H9 (cell line): ENCODE measurements at regions not wholly inside any gene's neighbourhood (a gene's known extent, or its start where the extent isn't known, plus 50 kb on each side); places are given as distances from the start of the nearest gene placed in this dataset.
"Not testable (repeated sequence)": the region's sequence is repeated elsewhere in the genome, so short reads cannot be mapped to it uniquely, and the experiment has no call there.

Source experiments
- DNase-seq: peaks from one replicate; pipeline ENCODE4 v3.0.0-alpha.2; 2017
- H2AFZ ChIP-seq: one replicate; pipeline ENCODE4 v1.6.1; 2013; ENCODE audit warnings: mild to moderate bottlenecking, low read length, control low read depth, moderate library complexity
- H2AK5ac ChIP-seq: 2 replicates; pipeline ENCODE4 v1.6.1; 2013; ENCODE audit warnings: low read length, control low read depth, mixed read lengths; ENCODE audit not compliant: insufficient read length
- H2BK120ac ChIP-seq: one replicate; pipeline ENCODE4 v1.6.1; 2013; ENCODE audit warnings: low read depth, mild to moderate bottlenecking, low read length, control low read depth, inconsistent platforms; ENCODE audit not compliant: poor library complexity, severe bottlenecking
- H2BK12ac ChIP-seq: 2 replicates; pipeline ENCODE4 v1.6.1; 2013; ENCODE audit warnings: low read length, control low read depth, mixed read lengths, low read depth; ENCODE audit not compliant: insufficient read length
- H2BK15ac ChIP-seq: 2 replicates; pipeline ENCODE4 v1.6.1; 2013; ENCODE audit warnings: low read depth, low read length, control low read depth
- H2BK20ac ChIP-seq: one replicate; pipeline ENCODE4 v1.6.1; 2013; ENCODE audit warnings: low read depth, mild to moderate bottlenecking, low read length, control low read depth, inconsistent platforms; ENCODE audit not compliant: poor library complexity, severe bottlenecking
- H2BK5ac ChIP-seq: 2 replicates; pipeline ENCODE4 v1.6.1; 2013; ENCODE audit warnings: low read length, control low read depth, mixed read lengths; ENCODE audit not compliant: insufficient read length
- H3K14ac ChIP-seq: 2 replicates; pipeline ENCODE4 v1.6.1; 2013; ENCODE audit warnings: low read length, control low read depth; ENCODE audit not compliant: insufficient read depth
- H3K18ac ChIP-seq: 2 replicates; pipeline ENCODE4 v1.6.1; 2013; ENCODE audit warnings: low read depth, mild to moderate bottlenecking, mixed read lengths, low read length, control low read depth; ENCODE audit not compliant: insufficient read length
- H3K23ac ChIP-seq: 2 replicates; pipeline ENCODE4 v1.6.1; 2013; ENCODE audit warnings: low read length, control low read depth, mixed read lengths, low read depth; ENCODE audit not compliant: insufficient read length
- H3K23me2 ChIP-seq: 2 replicates; pipeline ENCODE4 v1.6.1; 2013; ENCODE audit warnings: low read depth, mild to moderate bottlenecking, mixed read lengths, low read length, control low read depth; ENCODE audit not compliant: insufficient read length, poor library complexity, severe bottlenecking
- H3K27ac ChIP-seq: 2 replicates; pipeline ENCODE4 v1.5.1; 2013; ENCODE audit warnings: low read length, control low read depth, mixed read lengths, low read depth; ENCODE audit not compliant: insufficient read length
- H3K27me3 ChIP-seq: 2 replicates; pipeline ENCODE4 v1.6.1; 2013; ENCODE audit warnings: low read length, control low read depth, inconsistent platforms; ENCODE audit not compliant: insufficient read depth
- H3K4ac ChIP-seq: 2 replicates; pipeline ENCODE4 v1.6.1; 2013; ENCODE audit warnings: low read depth, mild to moderate bottlenecking, control low read depth, inconsistent platforms, low read length, moderate library complexity
- H3K4me1 ChIP-seq: 2 replicates; pipeline ENCODE4 v1.6.1; 2013; ENCODE audit warnings: low read length, control low read depth, inconsistent platforms; ENCODE audit not compliant: insufficient read depth
- H3K4me2 ChIP-seq: 2 replicates; pipeline ENCODE4 v1.6.1; 2013; ENCODE audit warnings: low read length, control low read depth, mixed read lengths; ENCODE audit not compliant: insufficient read length, insufficient read depth
- H3K56ac ChIP-seq: 2 replicates; pipeline ENCODE4 v1.6.1; 2013; ENCODE audit warnings: low read depth, mild to moderate bottlenecking, mixed read lengths, low read length, control low read depth; ENCODE audit not compliant: insufficient read length
- H3K79me1 ChIP-seq: 2 replicates; pipeline ENCODE4 v1.6.1; 2013; ENCODE audit warnings: low read depth, mild to moderate bottlenecking, moderate library complexity, low read length, control low read depth, inconsistent platforms; ENCODE audit not compliant: insufficient read depth, poor library complexity, severe bottlenecking
- H3K79me2 ChIP-seq: 2 replicates; pipeline ENCODE4 v1.6.1; 2013; ENCODE audit warnings: low read length, control low read depth, inconsistent platforms; ENCODE audit not compliant: insufficient read depth
- H3K9ac ChIP-seq: 2 replicates; pipeline ENCODE4 v1.6.1; 2013; ENCODE audit warnings: low read length, control low read depth, mixed read lengths; ENCODE audit not compliant: insufficient read length; ENCODE audit errors: extremely low read depth
- H3K9me3 ChIP-seq: one replicate; pipeline ENCODE4 v1.6.1; 2013; ENCODE audit warnings: low read depth, low read length, inconsistent platforms; ENCODE audit not compliant: control insufficient read depth
- H3T11ph ChIP-seq: one replicate; pipeline ENCODE4 v1.6.1; 2013; ENCODE audit warnings: mild to moderate bottlenecking, low read length, control low read depth, inconsistent platforms
- H4K20me1 ChIP-seq: one replicate; pipeline ENCODE4 v1.6.1; 2013; ENCODE audit not compliant: control insufficient read depth, insufficient read length, insufficient read depth
- H4K5ac ChIP-seq: 2 replicates; pipeline ENCODE4 v1.6.1; 2013; ENCODE audit warnings: low read depth, mild to moderate bottlenecking, mixed read lengths, low read length, control low read depth; ENCODE audit not compliant: insufficient read length
- H4K8ac ChIP-seq: replicated peaks from 2 replicates; pipeline ENCODE4 v1.6.1; 2013; ENCODE audit warnings: low read length, control low read depth, mixed read lengths, low read depth; ENCODE audit not compliant: insufficient read length
- H4K91ac ChIP-seq: 2 replicates; pipeline ENCODE4 v1.6.1; 2013; ENCODE audit warnings: low read depth, mild to moderate bottlenecking, moderate library complexity, mixed read lengths, low read length, control low read depth; ENCODE audit not compliant: insufficient read length
- H3K27ac Mint-ChIP-seq, 3 experiments: 2 replicates in 2 of 3; 3 replicates in 1 of 3; pipeline ENCODE4 v1.8.0; 2020 to 2021; ENCODE audit warnings: mixed read lengths in 3 of 3, mild to moderate bottlenecking in 1 of 3, moderate library complexity in 1 of 3
- H3K27me3 Mint-ChIP-seq: 2 replicates; pipeline ENCODE4 v1.8.0; 2021; ENCODE audit warnings: low read depth, mild to moderate bottlenecking, moderate library complexity, mixed read lengths
- H3K36me3 Mint-ChIP-seq, 3 experiments: 2 replicates in 2 of 3; 3 replicates in 1 of 3; pipeline ENCODE4 v1.8.0; 2020 to 2021; ENCODE audit warnings: low read depth in 3 of 3, mixed read lengths in 3 of 3; ENCODE audit not compliant: insufficient read depth in 1 of 3
- H3K4me1 Mint-ChIP-seq, 2 experiments: 2 replicates each; pipeline ENCODE4 v1.8.0; 2020; ENCODE audit warnings: mixed read lengths in 2 of 2
- H3K4me3 Mint-ChIP-seq, 2 experiments: 2 replicates in 1 of 2; 3 replicates in 1 of 2; pipeline ENCODE4 v1.8.0; 2020 to 2021; ENCODE audit warnings: mild to moderate bottlenecking in 2 of 2, mixed read lengths in 2 of 2, moderate library complexity in 1 of 2
- H3K9me3 Mint-ChIP-seq, 2 experiments: 2 replicates in 1 of 2; 3 replicates in 1 of 2; pipeline ENCODE4 v1.8.0; 2020; ENCODE audit warnings: mild to moderate bottlenecking in 2 of 2, mixed read lengths in 2 of 2, moderate library complexity in 1 of 2
- WGBS: extraction: QIAGEN DNeasy Blood & Tissue Kit; methylation state at CpG from one replicate; pipeline ENCODE4 v1.1.7; 2013; ENCODE audit warnings: missing lambda C conversion rate, low lambda C conversion rate, mixed read lengths; ENCODE audit not compliant: insufficient read length; ENCODE audit errors: extremely low coverage; 5-methylcytosine and 5-hydroxymethylcytosine counted together

GRCh38 chr21:8998480-8998879 is 1522.9 kb upstream of the TPTE start:
- not testable (repeated sequence) for H4K91ac ChIP-seq, H3K79me1 ChIP-seq, H3K4me3 Mint-ChIP-seq, H4K5ac ChIP-seq, H3K27ac Mint-ChIP-seq, H2BK5ac ChIP-seq, H4K20me1 ChIP-seq, H3K4me2 ChIP-seq, H3K14ac ChIP-seq, H3K4ac ChIP-seq, H3K9ac ChIP-seq, H2BK12ac ChIP-seq, H3K27me3 ChIP-seq, H3K27ac ChIP-seq, H3K23ac ChIP-seq, H3K18ac ChIP-seq, H2BK15ac ChIP-seq, H2AK5ac ChIP-seq, H3K79me2 ChIP-seq, H2BK20ac ChIP-seq, H3K4me1 Mint-ChIP-seq, H3T11ph ChIP-seq, H3K27me3 Mint-ChIP-seq, DNase-seq, H4K8ac ChIP-seq, H2BK120ac ChIP-seq, H3K4me1 ChIP-seq, H3K23me2 ChIP-seq, H3K56ac ChIP-seq, H2AFZ ChIP-seq
- no CpG with 5 or more reads among the region's 1 CpG for WGBS
- peaks cover 78% of the 10 kb centered on the region for H3K9me3 ChIP-seq
- Mint-ChIP-seq H3K36me3 (peaks cover 12 to 58% (median 25%) of the 10 kb centered on the region in 3 experiments), H3K9me3 (peaks cover 87 to 93% of the 10 kb centered on the region in 2 experiments)
